Stimulated activated CD8-positive, alpha-beta memory T cell treated with anti-CD3 and anti-CD28 coated beads, Interleukin-15, amount 100 ng/mL, for 48 hours (primary cell): ENCODE measurements at regions not wholly inside any gene's neighbourhood (a gene's known extent, or its start where the extent isn't known, plus 50 kb on each side); places are given as distances from the start of the nearest gene placed in this dataset.
"Not testable (repeated sequence)": the region's sequence is repeated elsewhere in the genome, so short reads cannot be mapped to it uniquely, and the experiment has no call there.

Source experiments
- DNase-seq, 2 donors: peaks; one replicate each; pipeline ENCODE4 v3.0.0-alpha.2; 2020; ENCODE audit warnings: low read depth in 2 of 2

DNA sequence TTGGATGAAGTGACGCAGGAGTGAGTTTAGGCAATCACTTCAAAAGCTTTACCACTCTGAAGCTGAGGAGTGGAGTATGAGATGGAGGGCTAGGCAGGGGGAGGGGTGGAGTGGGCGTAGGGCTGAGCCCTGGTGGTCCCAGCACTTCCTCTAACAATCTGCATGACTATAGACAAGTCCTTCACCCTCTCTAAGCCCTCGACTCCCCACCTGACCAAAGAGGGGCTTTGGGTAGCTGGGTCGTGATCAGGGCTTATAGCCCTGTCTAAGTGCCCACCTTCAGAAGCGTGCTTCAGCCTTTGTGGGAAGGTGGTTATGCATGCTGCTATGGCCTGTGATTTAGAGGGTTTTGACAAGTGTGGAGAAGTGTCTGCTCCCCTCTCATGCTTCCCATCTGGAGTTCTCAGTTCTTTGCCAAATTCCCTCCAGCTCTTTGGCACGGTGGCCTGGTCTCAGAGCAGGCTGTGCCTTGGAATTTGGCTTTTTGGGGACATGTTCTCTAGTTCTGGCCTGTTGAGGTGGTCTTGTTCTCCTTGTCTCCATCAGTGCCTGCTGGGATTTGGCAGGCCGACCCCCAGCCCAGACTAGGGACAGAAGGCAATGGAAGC, 53.0 kb downstream of the ACTBL2 start:
- DNase-seq = no peak

DNA sequence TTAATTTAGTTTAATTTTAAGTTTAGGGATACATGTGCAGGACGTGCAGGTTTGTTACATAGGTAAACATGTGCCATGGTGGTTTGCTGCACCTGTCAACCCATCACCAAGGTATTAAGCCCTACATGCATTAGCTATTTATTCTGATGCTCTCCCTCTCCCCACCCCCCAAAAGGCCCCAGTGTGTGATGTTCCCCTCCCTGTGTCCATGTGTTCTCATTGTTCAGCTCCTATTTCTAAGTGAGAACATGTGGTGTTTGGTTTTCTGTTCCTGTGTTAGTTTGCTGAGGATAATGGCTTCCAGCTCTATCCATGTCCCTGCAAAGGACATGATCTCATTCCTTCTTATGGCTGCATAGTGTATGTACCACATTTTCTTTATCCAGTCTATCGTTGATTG, 53.6 kb downstream of the ACTBL2 start:
- DNase-seq = not testable (repeated sequence)

DNA sequence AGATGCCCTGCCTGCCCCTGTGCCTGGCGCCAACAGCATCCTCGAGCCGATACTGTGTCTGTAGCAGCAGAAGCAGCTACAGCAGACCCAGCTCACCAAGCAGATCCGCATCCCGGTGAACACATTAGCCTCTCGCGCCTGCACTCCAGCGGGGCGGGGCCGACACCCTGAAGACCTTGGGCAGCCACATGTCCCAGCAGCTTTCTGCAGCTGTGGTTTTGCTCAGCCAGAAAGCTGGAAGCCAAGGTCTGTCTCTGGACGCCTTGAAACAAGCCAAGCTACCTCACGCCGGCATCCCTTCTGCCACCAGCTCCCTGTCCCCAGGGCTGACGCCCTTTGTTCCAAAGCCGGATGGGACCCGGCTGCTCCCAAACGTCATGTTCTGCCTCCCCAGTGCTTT, 59.6 kb downstream of the ACTBL2 start:
- DNase-seq = no peak

DNA sequence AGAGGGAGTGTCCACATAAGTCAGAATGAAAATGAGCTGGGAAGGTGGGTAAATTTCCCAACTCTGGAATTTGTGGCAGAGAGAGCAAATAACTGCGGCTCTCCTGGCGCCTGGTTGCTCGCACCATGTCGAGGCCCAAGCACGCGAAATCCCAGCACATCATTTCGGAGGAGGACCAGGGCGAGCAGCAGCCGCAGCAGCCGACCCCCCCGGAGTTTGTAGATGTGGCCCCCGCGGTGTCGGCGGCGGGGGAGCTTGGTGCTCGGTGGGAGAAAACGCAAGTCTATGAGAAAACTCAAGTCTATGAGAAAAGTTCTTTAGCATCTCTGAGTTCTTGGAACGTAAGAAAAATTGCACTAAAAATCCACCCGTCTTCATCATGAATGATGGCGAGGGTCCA, 60.3 kb downstream of the ACTBL2 start:
- DNase-seq = no peak

DNA sequence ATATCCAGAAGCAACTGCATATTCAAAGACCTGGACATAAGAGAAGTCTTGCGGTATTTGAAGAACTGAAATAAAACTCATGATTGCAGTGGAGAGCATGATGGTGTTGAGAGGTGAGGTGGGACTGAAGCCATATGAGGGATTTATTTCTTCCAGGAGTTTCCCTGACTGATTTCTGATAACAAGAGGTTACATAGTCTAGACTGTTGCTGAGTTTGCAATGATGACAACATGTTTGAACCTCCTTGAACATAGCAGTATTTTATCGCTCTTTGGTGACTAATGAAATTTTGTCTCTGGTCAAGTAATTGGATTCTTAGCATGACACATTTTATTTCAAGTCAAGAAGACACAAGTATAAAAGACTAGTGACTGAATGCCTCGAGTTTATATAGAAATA, 61.8 kb downstream of the ACTBL2 start:
- DNase-seq = no peak

- DNase-seq = no peak
These were observed 64.6 kb downstream of the ACTBL2 start for GRCh38 chr5:57417971-57418370.

GRCh38 chr5:57417320-57417719, 65.3 kb downstream of the ACTBL2 start:
- no peak for DNase-seq

DNA sequence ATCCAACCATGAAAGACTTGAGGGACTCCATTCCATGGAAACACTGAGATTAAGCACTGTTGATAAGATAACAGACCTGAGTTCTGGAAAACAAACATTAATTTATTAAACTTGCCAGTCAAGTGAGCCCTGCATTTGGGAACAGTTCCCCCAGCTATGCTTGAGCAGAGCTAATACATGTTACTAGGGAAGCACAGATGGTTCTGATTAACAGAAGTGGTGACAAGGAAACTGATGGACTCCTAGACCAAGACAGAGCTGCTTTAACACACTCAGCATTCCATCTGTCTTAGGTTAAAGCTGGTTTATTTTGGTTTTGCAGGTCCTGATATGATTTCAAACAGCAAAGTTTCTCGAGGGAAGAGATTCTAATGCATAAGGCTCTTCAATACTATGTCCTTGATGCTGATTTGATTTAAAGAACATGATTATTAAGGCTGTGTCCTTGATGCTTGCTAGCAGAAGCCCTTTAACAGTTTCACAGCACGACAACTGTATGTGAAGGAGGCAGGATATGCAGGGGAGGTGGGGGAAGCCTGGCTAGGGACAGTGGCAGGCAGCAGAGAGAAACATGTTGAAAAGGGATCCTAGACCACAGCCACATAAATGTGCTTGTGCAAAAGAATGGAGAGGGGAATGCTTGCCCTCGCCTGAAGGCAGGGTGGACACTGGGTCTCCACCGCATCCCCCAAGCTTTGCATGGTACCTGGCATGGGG, 66.2 kb downstream of the ACTBL2 start:
- no peak for DNase-seq

- DNase-seq = no peak
These were observed 67.8 kb downstream of the ACTBL2 start for GRCh38 chr5:57414857-57415256.

GRCh38 chr5:57414191-57414590, 68.4 kb downstream of the ACTBL2 start:
- no peak for DNase-seq

DNA sequence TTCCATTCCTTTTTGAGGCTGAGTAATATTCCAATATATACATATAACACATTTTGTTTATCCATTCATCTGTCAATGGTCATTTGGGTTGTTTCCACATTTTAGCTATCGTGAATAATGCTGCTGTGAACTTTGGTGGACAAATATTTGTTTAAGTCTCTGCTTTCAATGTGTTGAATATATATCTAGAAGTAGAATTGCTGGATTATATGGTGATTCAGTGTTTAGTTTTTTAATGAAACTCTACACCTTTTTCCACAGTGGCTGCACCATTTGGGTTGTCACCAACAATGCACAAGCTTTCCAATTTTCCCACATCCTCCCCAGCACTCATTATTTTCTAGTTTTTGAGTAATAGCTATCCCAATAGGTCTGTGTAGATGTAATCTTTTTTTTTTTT, 69.5 kb downstream of the ACTBL2 start:
- no peak for DNase-seq

- DNase-seq = no peak
These were observed 69.9 kb downstream of the ACTBL2 start for GRCh38 chr5:57412680-57413079.

- DNase-seq = no peak
These were observed 70.6 kb downstream of the ACTBL2 start for GRCh38 chr5:57411982-57412381.

DNA sequence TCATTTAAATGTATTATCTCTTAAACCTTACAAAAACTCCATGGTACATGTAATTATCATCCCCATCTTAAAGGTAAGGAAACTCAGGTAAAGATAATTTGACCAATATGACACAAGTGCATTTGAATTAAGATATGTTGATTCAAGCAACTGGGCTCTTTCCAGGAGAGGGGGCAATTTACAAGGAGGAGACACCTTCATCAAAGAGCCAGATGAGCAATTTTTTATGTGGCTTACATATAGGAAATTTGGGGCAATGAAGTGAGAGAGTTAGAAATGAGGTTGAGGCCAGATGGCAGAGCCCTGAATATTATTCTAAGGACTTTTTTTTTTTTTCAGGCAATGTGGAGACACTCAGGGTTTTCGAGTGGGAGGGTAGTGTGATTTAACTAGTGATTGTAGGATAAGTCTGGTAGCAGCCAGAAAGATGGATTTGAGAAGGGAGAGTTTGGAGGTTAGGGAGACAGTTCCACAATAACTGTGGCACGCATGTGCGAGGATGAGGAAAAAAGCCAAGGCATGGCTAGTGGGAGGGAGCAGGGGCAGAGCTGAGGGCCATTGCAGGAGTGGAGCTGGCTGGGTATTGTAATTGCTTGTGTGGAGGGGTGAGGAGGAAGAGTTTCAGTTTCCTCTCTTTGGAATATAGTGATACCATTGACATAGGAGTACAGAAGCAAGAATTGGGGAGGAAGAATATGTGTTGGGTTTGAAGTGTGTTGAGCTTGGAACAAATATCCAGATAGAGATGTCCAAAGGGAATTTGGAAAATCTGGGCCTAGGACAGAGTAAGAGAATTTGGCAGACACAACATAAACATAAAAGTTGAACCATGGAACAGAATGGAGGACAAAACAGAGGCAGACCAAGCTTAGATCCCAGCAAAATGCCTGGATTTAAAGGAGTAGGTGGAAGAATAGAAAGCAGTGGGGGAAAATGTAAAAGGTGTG, 72.0 kb downstream of the ACTBL2 start:
- no peak for DNase-seq

- DNase-seq = no peak
These were observed 73.9 kb downstream of the ACTBL2 start for GRCh38 chr5:57408714-57409113.

DNA sequence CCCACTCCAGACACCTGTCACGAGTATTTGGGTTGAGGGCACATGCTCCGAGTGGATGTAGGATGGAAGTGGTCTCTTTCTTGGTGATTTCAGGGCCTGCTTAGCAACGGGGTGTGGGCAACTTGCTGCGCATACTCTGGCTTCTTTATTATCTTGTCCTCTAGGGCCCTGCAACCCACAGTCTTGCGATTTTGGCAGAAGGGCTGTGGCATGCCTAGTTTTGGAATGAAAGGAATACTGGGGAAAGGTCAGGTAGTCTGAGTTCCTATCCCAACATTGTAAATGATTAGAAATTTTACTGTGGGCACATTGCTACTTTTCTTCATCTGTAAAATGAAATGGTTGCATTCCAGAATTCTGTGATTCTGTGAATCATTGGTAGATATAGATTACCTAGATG, 74.3 kb downstream of the ACTBL2 start:
- DNase-seq = no peak

- DNase-seq = no peak
These were observed 75.2 kb downstream of the ACTBL2 start for GRCh38 chr5:57407391-57407790.

DNA sequence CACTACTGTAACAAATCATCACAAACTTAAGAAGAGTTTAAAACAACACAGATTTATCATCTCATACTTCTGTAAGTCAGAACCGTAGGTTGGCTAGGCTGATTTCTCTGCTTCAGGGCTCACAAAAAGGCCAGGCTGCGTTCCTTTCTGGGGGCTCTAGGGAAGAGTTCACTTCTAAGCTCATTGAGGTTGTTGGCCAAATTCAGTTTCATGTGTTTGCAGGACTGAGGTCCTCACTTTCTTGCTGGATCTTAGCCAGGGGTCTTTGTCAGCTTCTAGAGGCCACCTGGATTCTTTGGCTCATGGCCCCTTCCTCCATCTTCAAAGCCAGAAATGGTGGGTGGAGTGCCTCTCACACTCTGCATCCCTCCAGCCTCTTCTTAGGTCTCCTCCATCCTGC, 76.0 kb downstream of the ACTBL2 start:
- no peak for DNase-seq

DNA sequence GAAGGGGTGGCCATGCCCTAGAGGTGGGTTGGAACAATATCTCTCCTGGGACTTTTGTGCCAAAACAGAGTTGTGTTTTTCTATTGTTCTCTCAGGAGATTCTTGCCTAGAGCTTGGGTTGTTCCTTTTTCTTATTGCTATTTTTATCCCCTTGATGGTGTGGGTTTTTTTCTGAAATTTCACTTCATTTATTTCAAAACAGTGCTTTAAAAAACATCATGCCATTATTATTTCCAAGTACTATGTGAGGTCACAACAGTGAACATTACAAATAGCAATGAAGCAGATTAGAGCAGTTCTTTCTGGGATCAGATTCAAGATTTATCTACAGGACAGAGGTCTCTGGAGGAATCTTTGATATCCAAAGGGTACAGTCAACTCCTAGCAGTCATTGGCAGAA, 76.6 kb downstream of the ACTBL2 start:
- DNase-seq = no peak

DNA sequence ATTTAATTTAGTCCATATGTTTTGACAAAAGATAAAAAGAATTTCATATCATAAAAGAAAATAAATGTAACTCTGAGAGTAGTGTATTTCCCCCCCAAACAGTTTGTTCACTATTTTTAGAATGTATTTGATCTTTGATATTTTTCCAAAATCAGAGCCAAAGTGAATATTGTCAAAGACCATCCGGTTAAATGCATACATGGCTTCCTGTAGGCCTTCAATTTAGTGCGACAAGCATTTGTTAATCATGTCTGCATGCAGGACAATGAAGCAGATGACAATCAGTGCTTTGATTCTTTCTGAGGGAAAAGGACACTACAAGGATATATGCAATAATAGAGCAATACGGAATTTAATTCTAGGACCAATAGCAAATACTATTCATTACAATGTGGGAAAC, 79.8 kb downstream of the ACTBL2 start:
- no peak for DNase-seq

GRCh38 chr5:57402348-57402747, 80.3 kb downstream of the ACTBL2 start:
- no peak for DNase-seq

DNA sequence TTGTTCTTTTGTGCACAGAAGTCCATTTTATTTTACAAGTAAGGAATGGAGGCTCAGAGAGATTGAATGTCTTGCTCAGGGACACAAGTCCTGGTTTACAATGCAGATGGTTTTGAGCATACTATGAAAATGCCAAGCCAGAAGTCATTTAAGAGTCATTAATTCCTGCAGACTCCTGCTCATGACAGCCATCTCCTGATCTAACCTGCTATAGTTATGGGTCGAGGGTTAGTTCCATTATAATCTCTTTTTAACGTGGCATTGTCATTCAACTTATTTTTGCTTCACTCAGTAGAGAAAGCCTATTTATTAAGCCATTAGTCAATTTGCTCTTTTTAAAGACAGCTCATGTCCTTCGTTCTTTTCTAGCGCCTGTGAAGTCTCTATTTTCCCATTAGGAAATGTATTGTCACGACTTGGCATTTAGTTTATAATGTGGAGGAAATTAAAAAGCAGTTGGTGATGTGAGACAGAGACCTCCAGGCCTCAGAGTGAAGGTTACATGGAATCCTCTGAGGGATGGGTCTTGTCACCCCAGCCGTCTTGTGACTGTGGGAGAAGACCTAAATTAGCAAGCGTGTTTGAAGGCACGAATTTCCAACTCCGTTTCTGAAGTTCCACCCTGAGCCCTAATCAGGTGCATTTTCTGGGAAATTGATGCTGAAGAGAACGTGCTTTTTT, 84.1 kb downstream of the ACTBL2 start:
- DNase-seq = no peak
